ENCODE measurements at regions not wholly inside any gene's neighbourhood (a gene's known extent, or its start where the extent isn't known, plus 50 kb on each side); places are given as distances from the start of the nearest gene placed in this dataset.

GRCh38 chr2:215507836-215508235, 72.0 kb upstream of the FN1 start:
- TF ChIP-seq CTCF (conservative IDR thresholded peaks at IDR 0.05; ENCODE audit: low read length) (no peak), EZH2phosphoT487 (IDR thresholded peaks at IDR 0.05; ENCODE audit: borderline replicate concordance) (no peak)
